IMR-90 (cell line): ENCODE measurements at regions not wholly inside any gene's neighbourhood (a gene's known extent, or its start where the extent isn't known, plus 50 kb on each side); places are given as distances from the start of the nearest gene placed in this dataset.

Experiments
- ATAC-seq: fragments of 200-7000 bp; cut with Tn5 transposase; 2 replicates; pipeline ENCODE4 v1.9.1; 2020; ENCODE audit warnings: low read depth, mild to moderate bottlenecking, moderate library complexity
- BruUV-seq: library from RNA; stranded (reverse); fragments of 400-500 nt; replicated peaks from 2 replicates; lab custom pipeline; 2021; lab: Mats Ljungman, UMichigan
- CTCF ChIA-PET: fragments of 300-600 bp; formaldehyde crosslinking; extraction: SDS; loops from one replicate; lab custom pipeline; 2021; ENCODE audit warnings: antibody characterized with exemption; lab: Yijun Ruan, JAX
- POLR2A ChIA-PET: fragments of 300-600 bp; sonication (Branson Sonifier 250); formaldehyde crosslinking; loops from one replicate; lab custom pipeline; 2022; ENCODE audit warnings: antibody characterized with exemption; ENCODE audit not compliant: unreplicated experiment; lab: Charles Lee
- DNase-seq: peaks from one replicate; pipeline ENCODE4 v3.0.0; 2013
- H2AFZ ChIP-seq: replicated peaks from 2 replicates; pipeline ENCODE3; 2013; ENCODE audit warnings: low read length, mild to moderate bottlenecking; ENCODE audit not compliant: poor library complexity
- H2AK5ac ChIP-seq: 2 replicates; pipeline ENCODE4 v1.6.1; 2013; ENCODE audit warnings: low read depth, low read length, inconsistent platforms
- H2AK9ac ChIP-seq: replicated peaks from 2 replicates; pipeline ENCODE3; 2013; ENCODE audit warnings: mild to moderate bottlenecking, low read depth, low read length, moderate library complexity; ENCODE audit not compliant: poor library complexity
- H2BK120ac ChIP-seq: 2 replicates; pipeline ENCODE4 v1.6.1; 2013; ENCODE audit warnings: low read depth, low read length, inconsistent platforms
- H2BK15ac ChIP-seq: 3 replicates; pipeline ENCODE4 v1.6.1; 2013; ENCODE audit warnings: low read depth, low read length, inconsistent platforms
- H2BK20ac ChIP-seq: 2 replicates; pipeline ENCODE4 v1.6.1; 2013; ENCODE audit warnings: low read depth, mild to moderate bottlenecking, inconsistent platforms, low read length, moderate library complexity
- H2BK5ac ChIP-seq: 2 replicates; pipeline ENCODE4 v1.6.1; 2013; ENCODE audit warnings: mild to moderate bottlenecking, low read depth, low read length, inconsistent platforms; ENCODE audit not compliant: poor library complexity, severe bottlenecking
- H3K14ac ChIP-seq: replicated peaks from 2 replicates; pipeline ENCODE4 v1.6.1; 2013; ENCODE audit warnings: low read depth, low read length, inconsistent platforms
- H3K18ac ChIP-seq: 2 replicates; pipeline ENCODE4 v1.6.1; 2013; ENCODE audit warnings: low read depth, low read length, control low read depth
- H3K23ac ChIP-seq: 2 replicates; pipeline ENCODE4 v1.6.1; 2013; ENCODE audit warnings: low read depth, low read length, inconsistent platforms
- H3K27ac ChIP-seq: 2 replicates; pipeline ENCODE4 v1.5.1; 2013; ENCODE audit warnings: mild to moderate bottlenecking, control low read depth, low read length; ENCODE audit not compliant: insufficient read depth
- H3K27me3 ChIP-seq: 2 replicates; pipeline ENCODE4 v1.6.1; 2013; ENCODE audit warnings: low read length; ENCODE audit not compliant: control insufficient read depth, insufficient read depth
- H3K36me3 ChIP-seq: 2 replicates; pipeline ENCODE4 v1.6.1; 2013; ENCODE audit warnings: low read length, mixed read lengths; ENCODE audit not compliant: control insufficient read depth, insufficient read depth
- H3K4ac ChIP-seq: 2 replicates; pipeline ENCODE4 v1.6.1; 2013; ENCODE audit warnings: low read depth, low read length, inconsistent platforms
- H3K4me1 ChIP-seq: 2 replicates; pipeline ENCODE4 v1.6.1; 2013; ENCODE audit warnings: low read length, mixed read lengths; ENCODE audit not compliant: control insufficient read depth, insufficient read depth
- H3K4me2 ChIP-seq: 2 replicates; pipeline ENCODE4 v1.6.1; 2013; ENCODE audit warnings: low read depth, mild to moderate bottlenecking, control low read depth, low read length, moderate library complexity
- H3K4me3 ChIP-seq: 2 replicates; pipeline ENCODE4 v1.5.1; 2013; ENCODE audit warnings: low read depth, mild to moderate bottlenecking, control low read depth, low read length, moderate library complexity; ENCODE audit not compliant: insufficient read depth
- H3K56ac ChIP-seq: 2 replicates; pipeline ENCODE4 v1.6.1; 2013; ENCODE audit warnings: low read length, inconsistent platforms; ENCODE audit not compliant: insufficient read depth; ENCODE audit errors: extremely low read depth
- H3K79me1 ChIP-seq, 2 experiments: 2 replicates each; pipeline ENCODE4 v1.6.1; 2013; ENCODE audit warnings: low read length in 2 of 2, inconsistent platforms in 1 of 2, low read depth in 1 of 2
- H3K9ac ChIP-seq: 2 replicates; pipeline ENCODE4 v1.6.1; 2013; ENCODE audit warnings: low read depth, low read length, control low read depth
- H3K9me1 ChIP-seq: 2 replicates; pipeline ENCODE4 v1.6.1; 2013; ENCODE audit warnings: low read length, inconsistent platforms; ENCODE audit not compliant: insufficient read depth
- H3K9me3 ChIP-seq: 2 replicates; pipeline ENCODE4 v1.6.1; 2013; ENCODE audit warnings: low read length; ENCODE audit not compliant: control insufficient read depth, insufficient read depth
- H4K20me1 ChIP-seq: 2 replicates; pipeline ENCODE4 v1.6.1; 2013; ENCODE audit warnings: low read length, inconsistent platforms; ENCODE audit not compliant: insufficient read depth
- H4K5ac ChIP-seq: 2 replicates; pipeline ENCODE4 v1.6.1; 2013; ENCODE audit warnings: mild to moderate bottlenecking, low read depth, low read length, control low read depth
- H4K8ac ChIP-seq, 2 experiments: 2 replicates each; pipeline ENCODE4 v1.6.1; 2013; ENCODE audit warnings: low read depth in 2 of 2, low read length in 2 of 2, control low read depth in 1 of 2, inconsistent platforms in 1 of 2
- H4K91ac ChIP-seq: 2 replicates; pipeline ENCODE4 v1.6.1; 2013; ENCODE audit warnings: low read depth, low read length, inconsistent platforms; ENCODE audit not compliant: insufficient read depth
- CHD1 ChIP-seq: IDR thresholded peaks from 2 replicates; pipeline ENCODE4 v1.6.1; 2012; ENCODE audit warnings: low read depth, low read length, improper control_type of control experiment
- CTCF ChIP-seq: conservative IDR thresholded peaks from 2 replicates; pipeline ENCODE4 v1.5.1; 2012; ENCODE audit warnings: mild to moderate bottlenecking, low read depth, low read length, improper control_type of control experiment
- MAFK ChIP-seq: IDR thresholded peaks from 2 replicates; pipeline ENCODE4 v1.6.1; 2012; ENCODE audit warnings: low read depth, low read length, improper control_type of control experiment
- MXI1 ChIP-seq: IDR thresholded peaks from 2 replicates; pipeline ENCODE4 v1.6.1; 2012; ENCODE audit warnings: low read depth, mild to moderate bottlenecking, low read length, moderate library complexity, borderline replicate concordance
- POLR2A ChIP-seq: IDR thresholded peaks from 2 replicates; pipeline ENCODE4 v1.6.1; 2012; ENCODE audit warnings: mild to moderate bottlenecking, low read depth, low read length
- RAD21 ChIP-seq: IDR thresholded peaks from 2 replicates; pipeline ENCODE4 v1.6.1; 2012; ENCODE audit warnings: low read length, improper control_type of control experiment
- RCOR1 ChIP-seq: IDR thresholded peaks from 2 replicates; pipeline ENCODE4 v1.6.1; 2012; ENCODE audit warnings: mild to moderate bottlenecking, low read length, improper control_type of control experiment; ENCODE audit not compliant: insufficient replicate concordance
- RFX5 ChIP-seq: IDR thresholded peaks from 2 replicates; pipeline ENCODE4 v1.8.0; 2012; ENCODE audit warnings: low read depth, mild to moderate bottlenecking, low read length, moderate library complexity
- dilution Hi-C: fragments of 300-500 bp; cut with HindIII; formaldehyde crosslinking; loops from one replicate; pipeline ENCODE4 v1.14.3; 2018; ENCODE audit warnings: low sequenced_read_pairs; ENCODE audit not compliant: unreplicated experiment
- in situ Hi-C: fragments of 300-500 bp; cut with MboI; formaldehyde crosslinking; loops from 3 replicates; pipeline ENCODE4 v1.14.3; 2019; ENCODE audit warnings: low sequenced_read_pairs, inconsistent platforms, mixed read lengths
- intact Hi-C: fragments of 100-400 bp; cut with micrococcal nuclease; formaldehyde crosslinking; loops from 2 replicates; pipeline ENCODE4 v1.10.0; 2022

GRCh38 chr3:117630469-117630868 lies 920.9 kb downstream of the TUSC7 start:
- dilution Hi-C loops = no loop called here
- no peak for TF ChIP-seq CHD1
- no peak for TF ChIP-seq POLR2A
- no peak for TF ChIP-seq MXI1
- no peak for TF ChIP-seq RFX5
- no peak for TF ChIP-seq RCOR1
- no peak for TF ChIP-seq RAD21
- TF ChIP-seq MAFK = no peak
- TF ChIP-seq CTCF = no peak
- BruUV-seq = no TSS peak

More at GRCh38 chr3:117630469-117630868, 920.9 kb downstream of the TUSC7 start:
- H4K91ac ChIP-seq = no peak overlapping the region
- ATAC-seq (no peak), DNase-seq (peak; percentile 46)
- no peak overlapping the region for H2BK120ac ChIP-seq
- no peak overlapping the region for H3K9ac ChIP-seq
- H2AK9ac ChIP-seq = no peak overlapping the region
- H3K27ac ChIP-seq = no peak overlapping the region
- H3K79me1 ChIP-seq = no peaks in the 10 kb centered on the region
- H2AFZ ChIP-seq = no peak overlapping the region
- H3K18ac ChIP-seq = peak overlapping the region; percentile 1; the same call in 1 of the 2 replicates
- no peak overlapping the region for H2BK15ac ChIP-seq
- H4K20me1 ChIP-seq = no peaks in the 10 kb centered on the region
- ChIA-PET POLR2A (no interaction called here), CTCF (no interaction called here)
- H3K14ac ChIP-seq = no peak overlapping the region
- H3K4me3 ChIP-seq = no peak overlapping the region
- no peaks in the 10 kb centered on the region for H3K27me3 ChIP-seq
- peaks cover 10% of the 10 kb centered on the region for H3K4me1 ChIP-seq
- H3K36me3 ChIP-seq = no peaks in the 10 kb centered on the region
- H2BK5ac ChIP-seq = no peak overlapping the region
- H3K56ac ChIP-seq = no peak overlapping the region
- no peaks in the 10 kb centered on the region for H3K9me3 ChIP-seq
- in situ Hi-C loops (no loop called here), intact Hi-C loops (no loop called here)
- H4K8ac ChIP-seq = no peak overlapping the region
- no peak overlapping the region for H2AK5ac ChIP-seq
- H3K9me1 ChIP-seq = no peaks in the 10 kb centered on the region; the same call in 1 of the 2 replicates
- H4K5ac ChIP-seq = no peak overlapping the region
- no peak overlapping the region for H3K4ac ChIP-seq
- no peak overlapping the region for H2BK20ac ChIP-seq
- H3K4me2 ChIP-seq = no peak overlapping the region
- H3K23ac ChIP-seq = no peak overlapping the region
